Endothelial cell of umbilical vein (primary cell): ENCODE measurements at regions not wholly inside any gene's neighbourhood (a gene's known extent, or its start where the extent isn't known, plus 50 kb on each side); places are given as distances from the start of the nearest gene placed in this dataset.

Experiments used
- BruUV-seq: library from RNA; stranded (reverse); fragments of 400-500 nt; replicated peaks from 2 replicates; lab custom pipeline; 2021; lab: Mats Ljungman, UMichigan
- CTCF ChIA-PET: fragments of 300-600, 350-600 bp; sonication (Branson Sonifier 250); formaldehyde crosslinking; loops from one replicate; lab custom pipeline; 2021; ENCODE audit warnings: antibody characterized with exemption, inconsistent platforms; lab: Charles Lee
- POLR2A ChIA-PET: fragments of 300-600, 350-600 bp; sonication (Branson Sonifier 250); formaldehyde crosslinking; loops from one replicate; lab custom pipeline; 2021; ENCODE audit warnings: antibody characterized with exemption, inconsistent platforms; lab: Charles Lee
- DNase-seq: peaks from one replicate; pipeline ENCODE4 v3.0.0-alpha.2; 2011; ENCODE audit warnings: low read depth, low spot score
- FAIRE-seq: peaks from 2 replicates; lab custom pipeline; 2011; peaks lifted over from hg19 to GRCh38; lab: Jason Lieb, UNC
- H2AFZ ChIP-seq: 2 replicates; pipeline ENCODE4 v1.6.0; 2012; ENCODE audit warnings: low read depth, low read length, control low read depth, inconsistent platforms
- H3K27ac ChIP-seq: 2 replicates; pipeline ENCODE4 v1.5.1; 2011; ENCODE audit warnings: low read depth, mild to moderate bottlenecking, control low read depth, low read length, moderate library complexity; ENCODE audit not compliant: insufficient read depth
- H3K27me3 ChIP-seq, 2 experiments: 2 replicates each; pipeline versions ENCODE4 v1.6.0 to v1.6.1; 2011; ENCODE audit warnings: low read length in 2 of 2, mixed read lengths in 1 of 2; ENCODE audit not compliant: control insufficient read depth in 2 of 2, insufficient read depth in 2 of 2
- H3K36me3 ChIP-seq, 2 experiments: 2 replicates in 1 of 2; 3 replicates in 1 of 2; pipeline ENCODE4 v1.5.1; 2011; ENCODE audit warnings: low read length in 2 of 2, mild to moderate bottlenecking in 1 of 2, moderate library complexity in 1 of 2; ENCODE audit not compliant: control insufficient read depth in 2 of 2, insufficient read depth in 2 of 2; ENCODE audit errors: extremely low read depth in 1 of 2
- H3K4me1 ChIP-seq: 3 replicates; pipeline ENCODE4 v1.5.1; 2011; ENCODE audit warnings: mild to moderate bottlenecking, low read length; ENCODE audit not compliant: control insufficient read depth, insufficient read depth; ENCODE audit errors: extremely low read depth
- H3K4me2 ChIP-seq: 2 replicates; pipeline ENCODE4 v1.6.1; 2011; ENCODE audit warnings: low read length, control low read depth, mixed read lengths; ENCODE audit not compliant: insufficient read depth
- H3K4me3 ChIP-seq, 3 experiments: fragments of 200-600 bp in 1 of 3; sonication (generic), shearing (Covaris generic) in 1 of 3; replicated peaks in 1 of 3; 2 replicates each; pipeline ENCODE4 v1.5.1; 2011 to 2016; ENCODE audit warnings: control low read depth in 3 of 3, low read length in 3 of 3, mild to moderate bottlenecking in 2 of 3, inconsistent platforms in 1 of 3, low read depth in 1 of 3, moderate library complexity in 1 of 3; ENCODE audit not compliant: insufficient read depth in 1 of 3
- H3K79me2 ChIP-seq: 2 replicates; pipeline ENCODE4 v1.6.0; 2012; ENCODE audit warnings: low read length, inconsistent platforms; ENCODE audit not compliant: control insufficient read depth, insufficient read depth
- H3K9ac ChIP-seq: replicated peaks from 2 replicates; pipeline ENCODE3; 2011; ENCODE audit warnings: low read length, control low read depth; ENCODE audit not compliant: insufficient read depth; ENCODE audit errors: extremely low read depth
- H3K9me1 ChIP-seq: replicated peaks from 3 replicates; pipeline ENCODE4 v1.6.0; 2011; ENCODE audit warnings: mild to moderate bottlenecking, low read length; ENCODE audit not compliant: control insufficient read depth, insufficient read depth; ENCODE audit errors: extremely low read depth
- H3K9me3 ChIP-seq: replicated peaks from 2 replicates; pipeline ENCODE4 v1.5.1; 2012; ENCODE audit warnings: low read length, inconsistent platforms; ENCODE audit not compliant: control insufficient read depth, insufficient read depth
- H4K20me1 ChIP-seq: replicated peaks from 2 replicates; pipeline ENCODE3; 2011; ENCODE audit warnings: mild to moderate bottlenecking, low read length; ENCODE audit not compliant: control insufficient read depth, insufficient read depth; ENCODE audit errors: extremely low read depth
- CTCF ChIP-seq, 2 donors: IDR thresholded peaks; 1 replicate in 1 of 2; 2 replicates in 1 of 2; pipeline ENCODE4 v1.5.1; 2011; ENCODE audit warnings: low read length in 2 of 2, mild to moderate bottlenecking in 2 of 2, moderate library complexity in 2 of 2, control low read depth in 1 of 2, inconsistent platforms in 1 of 2, low read depth in 1 of 2; ENCODE audit not compliant: insufficient read depth in 1 of 2; ENCODE audit errors: extremely low read depth in 1 of 2
- EZH2 ChIP-seq: IDR thresholded peaks from 2 replicates; pipeline ENCODE4 v1.6.1; 2012; ENCODE audit warnings: borderline replicate concordance, low read depth, mild to moderate bottlenecking, moderate library complexity, low read length, inconsistent platforms; ENCODE audit not compliant: severe bottlenecking
- FOS ChIP-seq: IDR thresholded peaks from 2 replicates; pipeline ENCODE4 v1.6.1; 2011; ENCODE audit warnings: mild to moderate bottlenecking, low read length, moderate library complexity, borderline replicate concordance; ENCODE audit not compliant: insufficient read depth
- GATA2 ChIP-seq: IDR thresholded peaks from 2 replicates; pipeline ENCODE4 v1.7.0; 2011; ENCODE audit warnings: low read depth, mild to moderate bottlenecking, moderate library complexity, mixed read lengths, low read length; ENCODE audit not compliant: insufficient read length, insufficient read depth
- JUN ChIP-seq: IDR thresholded peaks from 2 replicates; pipeline ENCODE4 v1.6.1; 2011; ENCODE audit warnings: borderline replicate concordance, low read depth; ENCODE audit not compliant: insufficient read length, insufficient read depth
- MAX ChIP-seq: IDR thresholded peaks from 2 replicates; pipeline ENCODE4 v1.6.1; 2011; ENCODE audit not compliant: insufficient read depth, insufficient read length
- MYC ChIP-seq: IDR thresholded peaks from one replicate; pipeline ENCODE4 v1.6.1; 2011; ENCODE audit warnings: mild to moderate bottlenecking, low read depth, low read length
- POLR2A ChIP-seq: IDR thresholded peaks from 2 replicates; pipeline ENCODE4 v1.6.1; 2012; ENCODE audit warnings: low read depth, mild to moderate bottlenecking, control low read depth, low read length
- POLR2AphosphoS5 ChIP-seq: IDR thresholded peaks from 2 replicates; pipeline ENCODE4 v1.6.1; 2012; ENCODE audit warnings: low read depth, mild to moderate bottlenecking, control low read depth, low read length, moderate library complexity; ENCODE audit not compliant: insufficient read depth
- dilution Hi-C: fragments of 300-500 bp; cut with MboI; formaldehyde crosslinking; loops from one replicate; pipeline ENCODE4 v1.15.0; 2019; ENCODE audit warnings: low sequenced_read_pairs; ENCODE audit not compliant: extremely low pct_ligation_motif_present
- intact Hi-C: fragments of 100-400 bp; cut with micrococcal nuclease; formaldehyde crosslinking; loops from one replicate; pipeline ENCODE4 v1.10.0; 2022

- Histone ChIP-seq H4K20me1 (no peaks in the 10 kb centered on the region), H3K36me3 (no peaks in the 10 kb centered on the region), H3K4me3 (no peak overlapping the region), H3K27me3 (no peaks in the 10 kb centered on the region), H3K4me2 (no peak overlapping the region), H3K27ac (no peak overlapping the region), H3K9ac (no peak overlapping the region), H3K79me2 (no peaks in the 10 kb centered on the region), H2AFZ (no peak overlapping the region), H3K9me1 (no peaks in the 10 kb centered on the region), H3K9me3 (no peaks in the 10 kb centered on the region), H3K4me1 (no peaks in the 10 kb centered on the region)
- DNase-seq (no peak), FAIRE-seq (no peak)
- POLR2A ChIA-PET, result no interaction called here
- no TSS peak for BruUV-seq
- TF ChIP-seq CTCF (IDR thresholded peaks at IDR 0.05; ENCODE audit: extremely low read depth in 1 of 2, insufficient read depth in 1 of 2, low read depth in 1 of 2, low read length in 2 of 2) (no peak), POLR2AphosphoS5 (no peak), GATA2 (no peak), FOS (no peak)
- dilution Hi-C loops, result no loop called here
- intact Hi-C loops, result no loop called here
- CTCF ChIA-PET, result no interaction called here
Observed at GRCh38 chr15:69863446-69863845, 234.3 kb downstream of the TLE3 start.

DNA sequence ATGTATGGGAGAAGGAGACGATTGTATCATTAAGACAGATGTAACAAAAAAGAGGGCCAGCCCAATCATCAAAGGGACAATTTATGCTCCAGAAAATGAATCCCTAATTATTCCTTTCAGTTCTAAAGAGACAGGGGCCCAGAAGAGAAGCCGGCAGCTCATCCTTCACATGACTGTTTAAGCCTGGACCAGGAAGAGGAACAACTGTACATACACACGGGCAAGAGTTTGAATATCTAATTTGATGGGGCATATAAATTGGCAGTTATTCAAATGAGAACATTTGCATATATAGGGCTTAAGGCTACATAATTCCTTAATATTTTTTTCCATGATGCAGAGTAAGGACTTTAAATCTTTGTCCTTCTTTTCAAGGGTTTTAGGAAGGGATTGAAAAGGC, 232.3 kb downstream of the TLE3 start:
- Histone ChIP-seq H3K9ac (no peak overlapping the region), H3K27me3 (no peaks in the 10 kb centered on the region), H3K9me3 (no peaks in the 10 kb centered on the region), H2AFZ (no peak overlapping the region), H3K4me2 (no peak overlapping the region), H3K4me3 (no peak overlapping the region), H3K79me2 (no peaks in the 10 kb centered on the region), H3K9me1 (no peaks in the 10 kb centered on the region), H3K36me3 (no peaks in the 10 kb centered on the region), H3K4me1 (no peaks in the 10 kb centered on the region), H4K20me1 (no peaks in the 10 kb centered on the region), H3K27ac (no peak overlapping the region)
- TF ChIP-seq MYC, result no peak
- no peak for TF ChIP-seq GATA2
- no peak for TF ChIP-seq EZH2
- no peak for TF ChIP-seq POLR2AphosphoS5
- no peak for TF ChIP-seq POLR2A
- TF ChIP-seq FOS, result no peak
- TF ChIP-seq CTCF (IDR thresholded peaks at IDR 0.05; ENCODE audit: extremely low read depth in 1 of 2, insufficient read depth in 1 of 2, low read depth in 1 of 2, low read length in 2 of 2), result no peak
- TF ChIP-seq JUN, result no peak
- no peak for TF ChIP-seq MAX
- CTCF ChIA-PET, result interaction anchor here (1.1 kb wide), 1 partner anchor 9 kb away, joined by 3 read pairs; no protein-coding TSS in a partner anchor
- BruUV-seq, result no TSS peak
- no peak for DNase-seq
- POLR2A ChIA-PET, result no interaction called here
- no peak for FAIRE-seq
- intact Hi-C loops, result no loop called here
- dilution Hi-C loops, result no loop called here
